T-helper 1 cell (primary cell): ENCODE measurements at regions not wholly inside any gene's neighbourhood (a gene's known extent, or its start where the extent isn't known, plus 50 kb on each side); places are given as distances from the start of the nearest gene placed in this dataset.

ENCODE experiments used
- DNase-seq, 5 donors: peaks; one replicate each; pipeline ENCODE4 v3.0.0-alpha.2; 2012 to 2020

DNA sequence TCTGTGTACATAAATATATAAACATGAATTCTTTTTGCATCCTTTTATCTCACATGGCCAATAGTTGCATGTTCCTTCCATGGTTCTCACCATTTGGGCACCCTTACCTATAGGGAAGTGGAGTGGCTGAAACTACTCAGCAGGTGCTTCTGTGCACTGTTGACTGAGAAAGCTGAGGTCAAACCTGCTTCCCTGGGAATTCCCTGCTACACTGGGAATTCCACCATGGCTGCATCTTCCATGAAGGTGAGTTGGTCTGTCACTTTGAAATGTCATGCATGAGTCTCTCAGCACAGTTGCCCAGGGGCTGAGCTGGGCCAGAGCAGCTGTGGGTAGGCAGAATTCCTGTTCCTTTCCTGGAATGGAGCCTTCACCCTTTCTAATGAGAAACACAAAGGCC is 193.8 kb upstream of the PRSS16 start:
- DNase-seq: no peak

DNA sequence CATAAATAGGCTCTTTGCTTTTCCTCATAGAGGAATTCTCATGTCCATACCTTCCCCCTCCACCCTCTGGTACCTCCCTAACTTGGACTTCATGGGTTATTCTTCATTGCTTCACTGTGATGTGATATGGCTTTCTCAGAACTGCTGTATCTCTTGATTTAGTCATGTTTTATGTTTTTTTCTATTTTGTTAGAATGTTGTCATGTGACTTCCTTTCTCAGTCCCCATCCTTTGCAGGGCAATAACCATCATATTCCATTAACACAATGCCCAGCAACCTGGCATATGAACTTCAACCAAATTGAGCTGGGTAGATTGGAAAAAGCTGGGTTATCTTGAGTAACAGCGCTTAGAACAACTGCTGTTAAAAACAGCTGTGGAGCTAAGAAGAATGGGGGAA is 190.9 kb upstream of the PRSS16 start:
- DNase-seq: no peak

DNA sequence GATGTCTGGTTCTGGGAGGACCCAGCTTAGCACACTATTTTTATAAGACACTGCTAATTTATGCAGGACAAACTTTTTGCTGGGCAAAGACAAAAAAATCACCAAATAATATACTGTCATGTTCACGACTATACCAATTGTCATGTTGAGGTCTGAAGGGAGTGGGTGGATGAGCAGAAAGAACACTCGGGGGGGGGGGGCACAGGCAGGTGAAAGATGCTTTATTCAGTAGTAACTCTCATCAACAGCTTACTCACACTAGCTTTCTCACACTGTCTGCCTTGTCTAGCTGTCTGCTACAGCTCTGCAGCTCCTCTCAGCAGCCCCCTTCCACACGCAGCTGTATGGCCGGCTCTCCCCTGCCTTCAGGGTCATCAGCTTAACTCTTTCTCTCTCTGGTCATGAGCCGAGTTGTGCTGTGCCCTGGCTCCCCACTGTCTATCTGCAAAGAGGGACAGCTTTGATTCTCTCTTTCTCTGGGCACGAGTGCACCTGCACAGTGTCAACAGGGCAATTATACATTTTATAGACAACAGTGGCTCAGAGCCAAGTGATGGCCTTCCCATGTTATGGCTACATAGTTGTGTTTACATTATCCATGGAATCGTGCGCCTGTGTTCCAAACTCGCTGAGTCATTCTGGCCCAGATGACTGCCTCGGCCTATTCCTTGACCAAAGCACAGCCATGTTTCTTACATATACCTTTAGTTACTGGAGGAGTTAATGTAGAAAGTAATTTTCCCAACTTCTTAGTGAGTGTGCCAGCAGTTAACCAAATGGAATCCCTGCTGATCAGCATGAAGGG is 187.7 kb upstream of the PRSS16 start:
- no peak for DNase-seq

DNA sequence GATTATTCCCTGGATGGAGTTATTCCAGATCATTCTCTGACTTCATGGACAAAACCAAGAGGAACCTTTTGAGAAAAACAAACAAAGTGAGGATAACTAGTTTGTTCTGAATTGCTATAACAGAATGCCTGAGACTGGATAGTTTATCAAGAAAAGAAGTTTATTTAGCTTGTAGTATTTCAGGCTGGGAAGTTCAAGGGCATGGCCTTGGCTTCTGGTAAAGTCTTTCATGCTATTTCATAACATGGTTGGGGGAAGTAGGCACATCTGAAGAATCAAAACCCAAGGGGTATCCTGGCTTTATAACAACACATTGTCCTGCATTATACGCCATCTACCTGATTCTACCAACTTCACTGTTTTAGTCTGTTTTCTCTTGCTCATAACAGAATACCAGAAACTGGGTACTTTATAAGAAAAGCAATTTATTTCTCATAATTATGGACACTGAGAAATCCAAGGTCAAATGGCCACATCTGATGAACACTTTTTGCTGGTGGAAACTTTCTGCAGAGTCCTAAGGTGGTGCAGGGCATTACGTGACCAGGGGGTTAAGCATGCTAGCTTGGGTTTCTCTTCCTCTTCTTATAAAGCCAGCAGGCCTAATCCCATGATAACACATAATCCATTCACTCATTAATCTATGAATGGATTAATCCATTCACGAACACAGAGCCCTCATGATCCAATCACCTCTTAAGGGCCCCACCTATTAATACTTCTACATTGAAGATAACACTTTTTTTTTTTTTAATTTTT is 186.1 kb upstream of the PRSS16 start:
- no peak for DNase-seq

DNA sequence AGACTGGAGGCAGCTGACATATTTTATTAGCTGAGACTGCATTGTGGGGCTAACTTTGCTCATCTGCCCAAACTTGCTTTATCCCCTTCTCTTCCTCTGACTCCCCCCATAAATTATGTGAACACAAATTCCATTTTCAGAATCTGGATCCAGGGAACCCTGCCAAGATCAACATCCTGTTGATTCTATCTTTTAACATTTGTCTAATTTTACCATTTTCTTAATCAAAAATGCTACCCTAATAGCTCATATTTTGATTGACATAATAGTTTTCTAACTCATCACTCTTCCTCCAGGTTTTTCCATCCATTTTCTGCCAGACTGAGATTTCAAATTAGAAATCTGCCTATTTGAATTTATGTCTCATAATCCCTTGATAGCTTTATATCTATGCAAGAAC is 184.7 kb upstream of the PRSS16 start:
- no peak for DNase-seq

DNA sequence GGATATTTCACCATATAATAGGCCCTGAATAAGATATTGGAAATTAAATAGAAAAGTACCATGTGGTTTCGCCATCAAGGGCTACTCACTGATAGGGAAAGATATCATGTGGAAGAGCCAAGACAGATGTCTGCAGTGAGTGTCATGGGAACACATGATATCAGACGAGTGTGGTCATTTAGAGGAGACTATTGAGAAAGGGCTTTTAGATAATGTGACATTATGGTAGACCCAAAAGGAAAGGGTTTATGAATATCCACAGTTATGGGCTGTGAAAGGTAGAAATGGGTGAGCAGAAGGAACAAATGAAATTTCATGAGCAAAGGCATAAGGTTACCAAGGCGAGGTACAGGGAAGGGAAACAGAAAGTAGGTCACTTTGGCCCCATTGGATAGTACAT is 182.3 kb upstream of the PRSS16 start:
- DNase-seq: no peak

DNA sequence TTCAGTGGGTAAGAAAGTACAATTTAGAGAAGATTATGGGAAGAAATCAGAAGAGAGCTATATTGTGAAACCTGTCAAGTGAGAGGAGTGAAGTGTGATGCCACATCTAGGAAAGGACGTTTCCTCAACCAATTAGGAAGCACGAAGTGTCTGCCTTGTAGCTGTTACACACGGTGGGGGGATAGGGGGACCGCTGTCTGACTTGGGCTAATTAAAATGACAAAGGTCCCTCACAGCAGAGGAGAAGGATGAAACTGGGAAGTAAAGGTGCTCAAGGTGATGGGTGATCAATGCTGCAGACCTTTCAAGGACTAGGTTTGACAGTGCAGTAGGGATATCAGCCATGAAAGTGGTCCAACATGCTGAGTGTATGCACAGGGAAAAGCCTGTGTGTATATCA is 181.1 kb upstream of the PRSS16 start:
- no peak for DNase-seq

DNA sequence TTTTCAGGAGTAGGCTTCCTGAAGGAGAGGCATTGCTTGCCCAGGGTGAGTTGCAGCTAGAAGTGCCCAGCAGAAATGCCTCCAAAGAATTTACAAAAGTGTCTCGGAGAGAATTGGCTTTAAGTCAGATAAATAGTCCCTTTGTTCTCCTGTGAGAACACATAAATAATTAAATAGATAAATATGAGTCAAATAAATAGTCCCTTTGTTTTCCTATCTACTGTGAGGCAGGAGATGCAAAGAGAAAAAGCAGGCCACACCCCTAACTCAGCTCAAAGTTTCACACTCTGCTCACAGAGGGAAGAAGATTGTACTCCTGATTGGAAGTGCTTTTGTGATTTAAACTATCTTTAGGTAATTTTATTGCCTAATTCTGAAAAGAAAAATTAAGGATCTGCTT is 180.7 kb upstream of the PRSS16 start:
- DNase-seq: no peak

DNA sequence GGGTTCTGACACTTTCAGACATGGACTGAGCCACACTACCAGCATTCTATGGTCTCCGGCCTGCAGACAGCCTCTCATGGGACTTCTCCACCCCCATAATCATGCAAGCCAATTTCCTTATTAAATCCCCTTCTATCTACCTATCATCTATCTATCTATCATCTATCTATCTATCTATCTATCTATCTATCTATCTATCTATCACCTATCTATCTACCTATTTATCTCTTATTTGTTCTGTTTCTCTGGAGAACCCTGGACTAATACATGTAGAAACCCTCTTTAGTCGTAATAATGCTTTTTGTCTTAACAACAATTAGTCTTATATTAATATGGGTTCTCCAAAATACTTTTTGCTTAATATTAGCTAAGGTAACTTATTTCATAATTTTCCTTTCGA is 174.1 kb upstream of the PRSS16 start:
- DNase-seq: no peak

DNA sequence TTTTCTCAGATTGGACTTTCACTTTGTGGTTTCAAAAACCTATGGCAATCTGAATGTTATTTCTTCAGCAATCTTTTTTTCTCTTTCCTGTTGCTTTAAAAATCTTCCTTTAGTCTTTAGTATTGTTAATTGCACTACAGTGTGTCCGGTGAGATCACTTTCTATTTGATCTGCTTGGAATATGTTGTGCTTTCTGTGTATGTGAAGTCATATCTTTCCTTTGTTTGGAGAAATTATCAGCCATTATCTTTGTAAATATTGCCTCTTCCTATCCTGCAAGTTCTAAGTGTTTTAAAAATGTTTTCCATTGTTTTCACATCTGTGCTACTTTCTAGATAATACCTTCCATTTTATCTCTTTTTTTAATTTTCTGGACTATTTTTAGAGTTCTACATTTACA is 171.4 kb upstream of the PRSS16 start:
- no peak for DNase-seq

DNA sequence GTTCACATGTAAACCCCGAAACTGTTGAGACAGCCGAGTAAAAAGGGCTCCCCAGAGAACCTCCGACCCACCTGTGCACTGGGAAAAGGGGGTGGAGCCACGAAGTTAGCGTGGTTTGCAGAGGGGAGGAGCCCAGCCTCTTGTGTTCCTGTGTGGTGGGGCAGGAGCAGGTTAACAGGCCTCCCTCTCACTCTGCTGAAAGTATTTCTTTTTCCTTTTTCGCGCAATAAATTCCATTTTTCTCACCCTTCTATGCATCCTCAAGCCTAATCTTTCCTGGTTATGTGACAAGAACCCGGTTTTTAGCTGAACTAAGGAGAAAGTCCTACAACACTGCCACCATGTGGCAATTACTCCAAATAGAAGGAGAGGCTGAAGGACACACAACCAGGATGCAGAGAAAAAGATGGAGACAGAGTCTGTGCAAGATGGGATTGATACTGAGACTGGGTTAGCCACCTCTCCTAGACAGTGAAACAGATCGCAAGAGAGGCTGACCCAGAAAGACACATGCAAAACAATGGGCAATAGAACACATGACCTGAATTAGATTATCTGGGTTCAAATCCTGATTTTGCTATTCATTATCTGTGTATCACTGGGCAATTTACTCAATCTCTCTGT is 168.7 kb upstream of the PRSS16 start:
- DNase-seq: peak in 2 of 5 donors; percentile 16 to 48

DNA sequence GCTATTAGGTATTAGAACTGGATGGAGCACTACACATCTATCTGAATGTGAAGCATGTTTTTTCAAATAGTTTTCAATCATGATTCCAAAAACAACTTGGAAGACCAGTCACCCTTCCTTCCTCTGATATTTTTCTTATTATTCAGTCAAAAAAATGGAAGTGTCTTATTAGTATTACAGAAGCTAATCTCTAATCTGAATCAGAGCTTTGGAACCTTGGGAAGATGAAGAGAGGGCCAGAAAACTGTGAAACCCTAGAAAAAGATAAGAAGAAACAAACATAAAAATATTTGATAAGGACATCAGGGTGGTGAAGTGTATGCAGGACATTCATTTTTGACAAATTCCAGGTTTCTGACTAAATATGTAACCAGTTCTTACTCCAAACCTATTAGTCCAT is 166.3 kb upstream of the PRSS16 start:
- DNase-seq: no peak

DNA sequence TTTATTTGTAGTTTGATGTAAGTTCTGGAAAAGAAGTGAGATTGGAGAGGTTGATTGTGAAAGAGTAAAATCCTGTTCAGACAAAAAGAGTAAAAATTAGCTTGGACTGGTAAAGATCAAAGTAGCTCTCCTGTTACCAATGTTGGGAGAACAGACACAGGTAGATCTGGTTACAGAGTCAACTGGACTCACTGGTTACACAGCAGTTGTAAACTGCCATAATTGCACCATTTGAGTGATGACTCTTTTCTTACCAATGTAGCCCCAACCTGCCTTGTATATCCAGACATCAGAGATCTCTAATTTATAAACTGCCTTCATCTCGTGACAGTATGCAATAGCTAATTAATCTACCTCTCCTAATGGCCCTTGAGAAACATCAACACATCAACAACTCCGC is 165.6 kb upstream of the PRSS16 start:
- no peak for DNase-seq

DNA sequence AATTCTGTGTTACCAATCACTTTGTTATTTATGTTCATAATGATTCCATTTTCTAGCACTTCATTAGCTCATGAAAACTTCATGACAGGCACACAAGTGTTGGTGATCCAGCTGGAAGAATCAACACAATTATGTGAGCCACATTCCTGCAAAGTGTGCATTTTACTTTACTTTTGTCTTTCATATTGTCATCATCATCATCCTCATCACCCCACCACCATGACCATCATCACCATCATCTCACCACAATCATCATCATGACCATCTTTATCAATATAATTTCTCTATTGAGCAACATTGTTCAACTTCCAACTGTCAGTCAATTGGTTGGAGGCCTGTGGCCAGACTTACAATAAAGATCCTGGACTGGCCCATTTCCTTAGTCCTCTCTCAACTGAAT is 159.4 kb upstream of the PRSS16 start:
- no peak for DNase-seq

DNA sequence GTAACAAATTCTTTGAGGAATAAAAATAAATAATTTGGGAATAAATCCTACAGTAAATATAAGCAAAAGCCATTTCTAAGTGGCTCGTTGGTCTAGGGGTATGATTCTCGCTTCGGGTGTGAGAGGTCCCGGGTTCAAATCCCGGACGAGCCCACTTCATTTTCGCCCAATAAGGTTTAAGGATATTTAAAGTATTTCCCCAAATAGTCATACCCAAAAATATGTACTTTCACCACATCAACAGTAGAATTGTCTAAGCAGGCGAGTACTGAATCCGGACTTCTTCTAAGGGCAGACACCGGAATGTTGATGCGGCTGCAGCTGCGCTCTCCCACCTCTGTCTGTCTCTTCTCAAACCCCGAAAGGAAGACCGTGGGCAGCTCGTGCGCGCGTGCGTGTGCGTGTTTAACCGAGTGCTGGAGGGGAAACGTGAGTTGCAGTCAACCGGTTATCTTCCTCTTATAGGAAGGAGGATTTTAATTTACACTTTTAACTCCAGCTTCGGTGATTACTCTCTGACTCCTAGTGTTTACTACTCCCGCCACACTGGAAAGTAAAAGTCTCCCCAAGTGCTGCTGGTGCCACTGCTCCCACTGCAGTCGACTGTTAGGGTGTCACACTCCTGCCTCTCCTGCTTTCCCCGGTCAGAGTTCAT is 155.7 kb upstream of the PRSS16 start:
- DNase-seq: peak in 1 of 5 donors; percentile 25

DNA sequence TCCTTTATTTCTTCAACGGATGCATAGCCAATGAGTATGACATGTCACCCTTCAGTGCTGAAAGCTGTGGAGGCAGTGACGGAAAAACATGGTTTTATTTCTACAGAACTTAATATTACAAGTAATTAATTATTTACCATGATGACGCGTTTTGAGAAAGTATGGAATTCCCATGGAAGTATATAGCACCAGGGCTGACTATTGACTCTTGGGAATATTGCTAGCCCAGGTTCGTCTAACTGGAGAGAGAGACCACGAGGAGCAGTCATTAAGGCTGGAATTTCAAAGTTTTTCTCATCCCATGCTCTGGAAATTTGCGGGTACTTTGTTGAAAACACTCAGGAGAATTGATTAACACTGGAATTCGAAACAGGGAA is 155.2 kb upstream of the PRSS16 start:
- DNase-seq: no peak

DNA sequence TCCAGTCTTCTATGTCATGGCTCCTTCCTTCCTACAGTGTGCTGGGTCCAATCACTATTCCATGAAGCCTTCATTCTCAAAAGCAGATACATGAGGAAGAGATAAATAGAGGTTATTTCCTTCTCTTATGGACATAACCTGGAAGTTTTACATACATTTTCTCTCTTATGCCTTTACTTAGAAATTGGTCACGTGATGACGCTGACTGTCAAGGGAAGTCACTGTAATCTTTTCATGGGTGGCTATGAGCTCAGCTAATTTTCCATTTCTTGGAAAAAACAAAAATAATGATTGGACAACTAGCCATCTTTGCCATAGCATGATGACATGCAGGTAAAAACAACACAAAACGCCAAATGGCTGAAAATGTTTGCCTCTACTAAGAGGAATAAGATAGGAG is 151.6 kb upstream of the PRSS16 start:
- no peak for DNase-seq

DNA sequence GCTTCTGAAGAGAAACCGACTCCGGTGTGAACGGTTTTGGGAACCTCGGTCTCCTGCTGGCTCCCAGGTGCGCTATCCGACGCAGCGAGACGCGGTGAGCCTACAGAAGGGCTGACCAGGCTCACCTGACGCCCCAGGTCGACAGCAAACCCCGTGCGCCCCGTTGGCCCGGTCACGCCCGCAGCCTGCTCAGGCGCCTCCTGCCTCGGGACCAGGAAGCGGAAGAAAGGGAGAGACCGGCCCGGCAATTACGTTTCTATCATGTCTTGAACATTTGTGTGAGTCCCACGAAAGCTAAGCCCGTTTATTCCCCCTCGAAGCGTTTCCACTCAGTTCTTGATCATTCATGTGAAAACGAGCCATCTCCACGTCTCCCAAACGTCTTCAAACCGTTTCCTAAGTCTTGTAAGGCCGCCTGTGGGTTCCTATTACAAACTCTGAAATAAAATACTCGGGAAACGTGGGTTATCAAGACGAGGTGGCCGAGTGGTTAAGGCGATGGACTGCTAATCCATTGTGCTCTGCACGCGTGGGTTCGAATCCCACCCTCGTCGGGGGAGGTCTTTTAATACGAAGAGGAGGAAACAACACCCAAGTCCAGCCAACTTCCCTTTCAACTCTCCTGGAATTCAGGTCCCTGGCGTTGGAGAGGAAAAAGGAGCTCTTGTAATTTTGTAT is 150.5 kb upstream of the PRSS16 start:
- DNase-seq: peak in 2 of 5 donors; percentile 15 to 32

DNA sequence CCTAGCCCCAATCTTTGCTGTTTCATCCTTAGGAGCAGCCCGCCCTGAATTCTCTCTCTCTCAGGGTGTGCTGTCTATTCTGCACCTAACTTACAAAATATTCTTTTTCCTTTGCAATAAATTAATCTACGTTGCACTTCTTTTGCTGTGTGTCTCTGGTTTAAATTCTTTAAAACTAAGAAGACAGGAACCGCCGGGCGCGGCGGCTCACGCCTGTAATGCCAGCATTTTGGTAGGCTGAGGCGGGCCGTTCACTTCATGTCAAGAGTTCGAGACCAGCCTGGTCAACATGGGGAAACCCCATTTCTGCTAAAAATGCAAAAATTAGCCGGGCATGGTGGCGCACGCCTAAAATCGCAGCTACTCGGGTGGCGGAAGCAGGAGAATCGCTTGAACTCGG is 148.5 kb upstream of the PRSS16 start:
- DNase-seq: no peak

DNA sequence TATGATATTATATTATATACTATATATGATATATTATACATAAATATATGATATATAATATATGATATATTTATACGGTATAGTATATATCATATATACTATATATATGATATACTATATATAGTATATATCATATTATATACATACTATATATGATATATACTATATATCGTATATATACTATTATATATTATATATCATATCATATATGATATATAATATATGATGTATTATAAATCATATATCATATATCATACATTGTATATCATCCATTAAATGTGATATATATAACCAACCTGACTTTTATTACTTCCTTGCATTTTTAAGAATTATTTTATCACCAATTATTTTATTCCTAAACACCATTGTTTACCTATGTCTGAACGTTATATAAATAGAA is 146.6 kb upstream of the PRSS16 start:
- no peak for DNase-seq

DNA sequence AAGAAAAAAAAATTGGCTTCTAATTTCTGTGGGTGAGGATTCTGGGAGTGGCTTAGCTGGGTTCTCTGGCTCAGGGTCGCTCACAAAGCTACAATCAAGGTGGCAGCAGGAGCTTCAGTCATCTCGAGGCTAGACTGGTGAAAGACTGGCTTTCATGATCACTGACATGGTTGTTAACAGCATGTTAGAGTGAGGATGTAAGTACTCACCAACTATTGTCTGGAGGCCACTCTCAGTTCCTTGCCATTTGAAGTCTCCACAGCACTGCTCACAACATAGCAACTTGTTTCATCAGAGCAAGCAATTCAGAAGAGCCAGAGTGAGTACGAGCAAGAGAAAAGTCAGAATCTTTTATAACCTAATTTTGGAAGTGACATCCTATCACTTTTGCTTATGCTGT is 145.7 kb upstream of the PRSS16 start:
- DNase-seq: no peak

DNA sequence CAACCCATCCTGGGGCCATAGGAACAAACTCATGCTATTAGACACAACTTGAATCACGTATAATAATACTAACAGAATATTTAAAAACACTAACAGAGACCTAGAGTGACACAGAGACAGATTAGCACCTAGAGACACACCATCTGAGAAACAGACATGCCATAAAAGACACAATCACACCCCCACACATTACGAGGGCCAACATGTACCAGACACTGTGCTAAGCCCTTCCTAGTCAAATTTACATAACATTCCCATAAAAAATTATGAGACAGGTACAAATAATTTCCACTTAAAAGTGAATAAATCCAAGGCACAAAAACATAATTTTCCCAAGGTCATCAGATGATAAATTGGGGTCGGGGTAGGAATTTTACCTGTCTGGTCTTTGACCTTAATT is 141.1 kb upstream of the PRSS16 start:
- DNase-seq: no peak

DNA sequence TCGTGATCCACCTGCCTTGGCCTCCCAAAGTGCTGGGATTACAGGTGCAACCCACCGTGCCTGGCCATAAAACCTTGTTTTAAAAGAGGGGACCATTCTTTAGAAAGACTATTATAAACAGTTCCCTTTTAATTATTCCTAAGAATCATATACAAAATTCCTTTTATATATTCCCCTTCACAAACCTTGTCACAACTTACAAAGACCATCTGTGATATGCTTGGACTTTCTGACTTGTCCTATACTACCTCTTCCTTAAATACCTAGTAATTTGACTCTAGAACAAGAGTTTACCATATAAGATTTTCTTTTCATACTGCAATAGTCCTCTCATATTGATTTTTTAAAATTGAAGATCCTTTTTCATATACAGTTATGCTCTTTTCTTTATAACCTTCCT is 135.8 kb upstream of the PRSS16 start:
- DNase-seq: no peak
